ENCODE measurements at regions not wholly inside any gene's neighbourhood (a gene's known extent, or its start where the extent isn't known, plus 50 kb on each side); places are given as distances from the start of the nearest gene placed in this dataset.

- no peak for DNase-seq
Observed at GRCh38 chr22:34055525-34056200, 135.4 kb upstream of the LARGE1 start.

GRCh38 chr22:34057726-34058125 lies 137.4 kb upstream of the LARGE1 start:
- no peak for DNase-seq

GRCh38 chr22:34064696-34065095 lies 144.4 kb upstream of the LARGE1 start:
- no peak for DNase-seq

GRCh38 chr22:34067031-34067430 lies 146.8 kb upstream of the LARGE1 start:
- no peak for DNase-seq

GRCh38 chr22:34068001-34068400 lies 147.7 kb upstream of the LARGE1 start:
- no peak for DNase-seq

GRCh38 chr22:34070051-34070450 lies 149.8 kb upstream of the LARGE1 start:
- DNase-seq: no peak

GRCh38 chr22:34070531-34070930 lies 150.3 kb upstream of the LARGE1 start:
- no peak for DNase-seq

- no peak for DNase-seq
Observed at GRCh38 chr22:34072585-34072984, 152.3 kb upstream of the LARGE1 start.

GRCh38 chr22:34080433-34080832 lies 160.2 kb upstream of the LARGE1 start:
- no peak for DNase-seq

- DNase-seq: no peak
Observed at GRCh38 chr22:34096770-34097169, 176.5 kb upstream of the LARGE1 start.

GRCh38 chr22:34099278-34099677 lies 179.0 kb upstream of the LARGE1 start:
- DNase-seq: no peak

- DNase-seq: no peak
Observed at GRCh38 chr22:34102633-34103032, 182.4 kb upstream of the LARGE1 start.

- no peak for DNase-seq
Observed at GRCh38 chr22:34105461-34106062, 185.3 kb upstream of the LARGE1 start.

- no peak for DNase-seq
Observed at GRCh38 chr22:34108168-34108567, 187.9 kb upstream of the LARGE1 start.

GRCh38 chr22:34111210-34111824 lies 191.0 kb upstream of the LARGE1 start:
- no peak for DNase-seq

GRCh38 chr22:34113381-34113780 lies 193.1 kb upstream of the LARGE1 start:
- no peak for DNase-seq

- no peak for DNase-seq
Observed at GRCh38 chr22:34114406-34114805, 194.1 kb upstream of the LARGE1 start.

- DNase-seq: no peak
Observed at GRCh38 chr22:34115722-34116121, 195.4 kb upstream of the LARGE1 start.

- DNase-seq: no peak
Observed at GRCh38 chr22:34116126-34116525, 195.8 kb upstream of the LARGE1 start.

- DNase-seq: no peak
Observed at GRCh38 chr22:34122042-34122441, 201.8 kb upstream of the LARGE1 start.

- DNase-seq: no peak
Observed at GRCh38 chr22:34129691-34130486, 209.6 kb upstream of the LARGE1 start.

- no peak for DNase-seq
Observed at GRCh38 chr22:34135749-34136148, 215.5 kb upstream of the LARGE1 start.

- no peak for DNase-seq
Observed at GRCh38 chr22:34150023-34150422, 229.7 kb upstream of the LARGE1 start.

GRCh38 chr22:34159491-34159890 lies 239.2 kb upstream of the LARGE1 start:
- DNase-seq: no peak
